HepG2 (cell line): ENCODE measurements at regions not wholly inside any gene's neighbourhood (a gene's known extent, or its start where the extent isn't known, plus 50 kb on each side); places are given as distances from the start of the nearest gene placed in this dataset.
"Not testable (repeated sequence)": the region's sequence is repeated elsewhere in the genome, so short reads cannot be mapped to it uniquely, and the experiment has no call there.

Experiments
- ATAC-seq: fragments of 200-7000 bp; cut with Tn5 transposase; 3 replicates; pipeline ENCODE4 v1.9.1; 2020; ENCODE audit warnings: mild to moderate bottlenecking, moderate library complexity
- BruUV-seq: library from RNA; stranded (reverse); fragments of 400-500 nt; replicated peaks from 2 replicates; lab custom pipeline; 2021; lab: Mats Ljungman, UMichigan
- CTCF ChIA-PET: fragments of 300-600 bp; formaldehyde crosslinking; extraction: SDS; loops from one replicate; lab custom pipeline; 2021; ENCODE audit warnings: low total read pairs, inconsistent platforms, low intra/inter-chr PET ratio; lab: Yijun Ruan, JAX
- POLR2A ChIA-PET: fragments of 350-600 bp; sonication (Branson Sonifier 250); formaldehyde crosslinking; loops from one replicate; lab custom pipeline; 2020; ENCODE audit warnings: antibody characterized with exemption, inconsistent platforms; lab: Yijun Ruan, JAX
- DNase-seq: peaks from one replicate; pipeline ENCODE4 v3.0.0-alpha.2; 2015; ENCODE audit warnings: low spot score
- FAIRE-seq: peaks from 3 replicates; lab custom pipeline; 2011; peaks lifted over from hg19 to GRCh38; lab: Jason Lieb, UNC
- H2AFZ ChIP-seq: one replicate; pipeline ENCODE4 v1.6.1; 2011; ENCODE audit warnings: low read length, inconsistent platforms
- H3K27ac ChIP-seq: fragments of 300-600 bp; 3 replicates; pipeline ENCODE4 v1.8.0; 2011; ENCODE audit warnings: mixed run types, mild to moderate bottlenecking, mixed read lengths, low read length, inconsistent platforms; ENCODE audit not compliant: insufficient read depth; ENCODE audit errors: extremely low read length
- H3K27me3 ChIP-seq, 2 experiments: fragments of 200-600 bp in 1 of 2; 2 replicates in 1 of 2; 3 replicates in 1 of 2; pipeline versions ENCODE4 v1.6.0 to v1.8.0; 2011; ENCODE audit warnings: low read length in 2 of 2, mild to moderate bottlenecking in 2 of 2, moderate library complexity in 2 of 2, inconsistent platforms in 1 of 2; ENCODE audit not compliant: insufficient read depth in 2 of 2, control insufficient read depth in 1 of 2
- H3K36me3 ChIP-seq, 2 experiments: fragments of 200-600 bp in 1 of 2; replicated peaks in 1 of 2; 2 replicates in 1 of 2; 3 replicates in 1 of 2; pipeline versions ENCODE4 v1.5.1 to v1.8.0; 2011; ENCODE audit warnings: low read length in 2 of 2, inconsistent platforms in 1 of 2; ENCODE audit not compliant: insufficient read depth in 2 of 2, control insufficient read depth in 1 of 2
- H3K4me1 ChIP-seq: 2 replicates; pipeline ENCODE4 v1.5.1; 2012; ENCODE audit warnings: low read length, inconsistent platforms; ENCODE audit not compliant: insufficient read depth
- H3K4me2 ChIP-seq: 2 replicates; pipeline ENCODE4 v1.6.0; 2011; ENCODE audit warnings: low read depth, low read length, inconsistent platforms
- H3K4me3 ChIP-seq, 3 experiments: fragments of 200-600 bp in 1 of 3; sonication (generic), shearing (Covaris generic) in 1 of 3; replicated peaks in 1 of 3; 2 replicates each; pipeline ENCODE4 v1.5.1; 2011 to 2016; ENCODE audit warnings: low read length in 3 of 3, inconsistent platforms in 2 of 3, low read depth in 2 of 3, mild to moderate bottlenecking in 2 of 3, control low read depth in 1 of 3, mixed read lengths in 1 of 3; ENCODE audit not compliant: insufficient read depth in 1 of 3
- H3K79me2 ChIP-seq: one replicate; pipeline ENCODE4 v1.6.1; 2011; ENCODE audit warnings: low read length, inconsistent platforms; ENCODE audit not compliant: insufficient read depth
- H3K9ac ChIP-seq: 2 replicates; pipeline ENCODE4 v1.6.0; 2011; ENCODE audit warnings: mild to moderate bottlenecking, low read depth, low read length, inconsistent platforms; ENCODE audit not compliant: insufficient read depth
- H3K9me3 ChIP-seq: 2 replicates; pipeline ENCODE4 v1.5.1; 2012; ENCODE audit warnings: mild to moderate bottlenecking, low read length
- H4K20me1 ChIP-seq: 2 replicates; pipeline ENCODE4 v1.6.0; 2011; ENCODE audit warnings: inconsistent platforms, mild to moderate bottlenecking, low read length, moderate library complexity; ENCODE audit not compliant: insufficient read depth
- MAFF ChIP-seq: IDR thresholded peaks from 2 replicates; pipeline ENCODE4 v1.6.1; 2011; ENCODE audit warnings: low read depth, low read length, improper control_type of control experiment
- MAFK ChIP-seq, 2 experiments: IDR thresholded peaks in 1 of 2; conservative IDR thresholded peaks in 1 of 2; 2 replicates each; pipeline ENCODE4 v1.6.1; 2011; ENCODE audit warnings: improper control_type of control experiment in 2 of 2, low read length in 2 of 2
- WGBS: methylation state at CpG from one replicate; pipeline ENCODE4 v1.1.6; 2017; ENCODE audit warnings: low lambda C conversion rate; 5-methylcytosine and 5-hydroxymethylcytosine counted together
- in situ Hi-C: cut with HindIII; loops from 2 replicates; pipeline ENCODE4 v1.10.0; 2017; ENCODE audit warnings: low pct_unique_long_range_greater_than_20kb; ENCODE audit not compliant: extremely low pct_ligation_motif_present
- intact Hi-C: fragments of 100-400 bp; cut with micrococcal nuclease; formaldehyde crosslinking; loops from one replicate; pipeline ENCODE4 v1.10.0; 2022; ENCODE audit not compliant: unreplicated experiment

- H3K27me3 ChIP-seq, POLR2A ChIA-PET, in situ Hi-C loops, BruUV-seq, H3K4me1 ChIP-seq, H3K9ac ChIP-seq, H4K20me1 ChIP-seq, H3K4me2 ChIP-seq, CTCF ChIA-PET, DNase-seq, H3K79me2 ChIP-seq, H3K9me3 ChIP-seq, intact Hi-C loops, H3K4me3 ChIP-seq, H3K27ac ChIP-seq, H2AFZ ChIP-seq, H3K36me3 ChIP-seq, ATAC-seq: not testable (repeated sequence)
- FAIRE-seq, result peak; percentile 48
Measured at GRCh38 chrX:92430574-92430973, 651.4 kb downstream of the PCDH11X start.

GRCh38 chrX:92460539-92460938, 681.4 kb downstream of the PCDH11X start:
- H3K4me1 ChIP-seq, ATAC-seq, H3K27ac ChIP-seq, BruUV-seq, H3K4me2 ChIP-seq, intact Hi-C loops, H3K4me3 ChIP-seq, in situ Hi-C loops, H3K9ac ChIP-seq, H3K79me2 ChIP-seq, FAIRE-seq, POLR2A ChIA-PET, H3K9me3 ChIP-seq, H3K27me3 ChIP-seq, H2AFZ ChIP-seq, H3K36me3 ChIP-seq, DNase-seq, CTCF ChIA-PET, H4K20me1 ChIP-seq: not testable (repeated sequence)
- 0% methylated on average over 3 of the region's 13 CpGs for WGBS

GRCh38 chrX:92480165-92480564, 701.0 kb downstream of the PCDH11X start:
- CTCF ChIA-PET, POLR2A ChIA-PET, H3K27me3 ChIP-seq, intact Hi-C loops, H3K9ac ChIP-seq, DNase-seq, H3K27ac ChIP-seq, H2AFZ ChIP-seq, H3K4me3 ChIP-seq, H4K20me1 ChIP-seq, H3K79me2 ChIP-seq, BruUV-seq, in situ Hi-C loops, H3K4me1 ChIP-seq, ATAC-seq, H3K4me2 ChIP-seq, FAIRE-seq, H3K9me3 ChIP-seq, H3K36me3 ChIP-seq: not testable (repeated sequence)
- 6% methylated on average over 3 of the region's 3 CpGs for WGBS
- TF ChIP-seq MAFK (conservative IDR thresholded peaks at IDR 0.05 in 1 of 2, IDR thresholded peaks at IDR 0.05 in 1 of 2; ENCODE audit: low read length in 2 of 2) (peak in 1 of 2 experiments; percentile 69; a peak in 2 of 4 replicates), MAFF (peak; percentile 63)
